NCI-H2196 (cell line): ENCODE measurements at regions not wholly inside any gene's neighbourhood (a gene's known extent, or its start where the extent isn't known, plus 50 kb on each side); places are given as distances from the start of the nearest gene placed in this dataset.
"Not testable (repeated sequence)": the region's sequence is repeated elsewhere in the genome, so short reads cannot be mapped to it uniquely, and the experiment has no call there.

Source experiments
- DNase-seq: peaks from one replicate; lab custom pipeline; 2025; ENCODE audit not compliant: unreplicated experiment; lab: John Stamatoyannopoulos, UW

DNA sequence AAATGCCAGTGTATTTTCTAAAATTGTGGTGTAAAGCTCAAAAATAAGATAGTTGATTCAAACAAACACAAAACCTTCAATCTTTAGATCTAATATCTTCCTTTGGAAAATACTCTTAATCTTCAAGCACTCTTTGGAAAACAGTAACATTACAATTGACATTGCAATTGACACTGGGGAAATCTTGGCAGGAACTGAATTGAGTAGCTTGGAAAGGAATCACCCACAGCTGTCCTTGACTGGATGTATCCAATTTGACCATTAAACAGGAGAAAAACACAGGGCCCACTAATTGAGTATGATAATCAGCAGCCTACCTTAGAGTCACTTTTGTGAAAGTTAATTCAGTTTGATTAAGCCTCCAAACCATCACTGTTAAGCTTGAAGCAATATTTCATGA lies 776.7 kb downstream of the DTWD2 start:
- no peak for DNase-seq

DNA sequence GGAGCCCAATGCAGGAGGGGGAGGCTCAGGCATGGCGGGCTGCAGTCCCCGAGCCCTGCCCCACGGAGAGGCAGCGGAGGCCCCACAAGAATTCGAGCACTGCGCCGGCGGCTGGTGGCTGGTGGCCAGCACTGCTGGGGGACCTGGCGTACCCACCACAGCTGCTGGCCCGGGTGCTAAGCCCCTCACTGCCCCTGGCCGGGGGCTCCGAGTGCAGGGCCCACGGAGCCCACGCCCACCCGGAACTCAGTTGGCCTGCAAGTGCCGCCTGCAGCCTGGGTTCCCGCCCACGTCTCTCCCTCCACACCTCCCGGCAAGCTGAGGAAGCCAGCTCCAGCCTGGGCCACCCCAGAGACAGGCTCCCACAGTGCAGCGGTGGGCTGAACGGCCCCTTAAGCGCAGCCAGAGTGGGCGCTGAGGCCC lies 780.3 kb downstream of the DTWD2 start:
- DNase-seq = no peak

DNA sequence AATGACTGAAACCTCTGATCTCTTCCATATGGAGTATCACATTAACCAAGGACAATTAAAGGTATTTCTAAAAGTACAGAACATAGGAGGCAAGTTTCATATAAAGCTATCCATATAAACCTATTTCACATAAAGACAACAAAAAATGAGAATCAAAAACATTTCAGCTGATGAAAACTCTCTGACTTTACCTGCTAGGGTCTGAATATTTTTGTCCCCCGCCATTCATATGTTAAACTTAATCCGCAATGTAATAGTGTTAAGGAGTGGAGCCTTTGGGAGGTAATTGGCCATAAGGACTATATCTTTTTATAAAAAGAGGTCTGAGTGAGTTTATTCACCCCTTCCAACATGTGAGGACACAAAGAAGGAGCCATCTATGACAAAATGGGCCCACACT lies 788.5 kb downstream of the DTWD2 start:
- DNase-seq = no peak

DNA sequence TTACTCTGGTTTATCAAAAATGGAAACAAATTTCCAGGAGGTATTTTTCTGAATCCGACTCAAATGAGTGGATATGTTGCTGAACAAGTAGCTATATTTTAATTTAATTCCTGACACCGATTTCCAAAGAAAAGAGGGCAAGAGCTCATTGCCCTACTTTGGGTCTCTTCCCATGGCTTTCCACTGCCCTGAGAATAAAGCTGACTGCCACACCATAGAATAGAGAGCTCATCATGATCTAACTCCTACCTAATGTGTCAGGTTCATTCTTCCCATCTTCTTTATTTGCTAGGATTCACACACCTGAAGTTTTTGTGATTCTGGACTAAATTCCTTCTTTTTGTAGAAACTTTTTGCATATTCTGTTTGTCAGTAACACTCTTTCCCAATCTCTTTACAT lies 792.1 kb downstream of the DTWD2 start:
- no peak for DNase-seq

DNA sequence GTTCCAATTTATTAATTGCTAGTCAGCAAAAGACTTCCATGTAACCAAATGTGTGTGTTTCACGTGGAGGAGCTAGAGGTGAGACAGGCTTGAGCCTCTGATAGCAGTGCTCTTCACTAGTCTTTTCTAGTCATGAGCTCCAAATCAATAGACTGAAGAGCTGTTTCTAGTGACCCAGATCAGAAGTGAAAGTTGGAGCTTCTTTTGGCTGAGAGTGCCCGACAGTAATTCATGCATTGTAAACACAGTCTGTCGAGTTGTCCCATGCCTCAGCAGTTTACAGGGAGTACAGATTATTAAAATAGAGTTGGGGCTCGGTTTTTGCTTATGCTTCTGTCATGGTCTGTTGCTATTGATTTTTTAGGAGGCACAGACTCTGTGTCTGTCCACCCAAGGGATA lies 793.1 kb downstream of the DTWD2 start:
- DNase-seq = no peak

DNA sequence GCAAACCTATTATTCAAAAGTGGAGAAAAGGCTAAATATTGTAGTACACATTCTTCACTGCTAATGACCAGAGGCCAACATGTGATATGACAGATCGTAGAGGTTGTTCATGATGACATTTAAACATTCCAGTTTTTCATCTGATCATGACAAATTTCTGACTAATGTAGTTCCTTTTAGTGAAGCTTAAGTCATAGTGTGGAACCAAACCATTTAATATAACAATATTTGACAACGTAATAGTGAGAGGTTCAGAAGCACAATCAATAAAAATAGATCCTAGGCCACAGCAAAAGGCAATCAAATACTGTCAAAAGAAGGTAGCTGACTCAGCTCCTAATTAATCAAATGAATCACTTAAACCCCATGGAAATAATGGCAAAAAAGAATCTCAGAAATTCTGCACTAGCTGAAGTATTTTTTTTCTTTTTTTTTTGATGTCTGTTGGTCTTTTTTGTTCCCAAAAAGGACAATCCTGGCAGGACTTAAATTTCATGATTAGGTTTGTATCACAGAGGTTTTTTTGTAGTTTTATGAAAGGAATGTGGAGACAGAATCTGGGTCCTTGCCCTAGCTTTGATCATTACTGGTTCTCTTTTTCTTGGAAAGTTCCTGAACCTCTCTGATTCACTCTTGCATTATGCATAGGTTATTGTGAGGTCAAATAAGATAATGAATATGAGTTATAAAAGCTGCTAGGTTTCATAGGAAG lies 795.0 kb downstream of the DTWD2 start:
- no peak for DNase-seq

DNA sequence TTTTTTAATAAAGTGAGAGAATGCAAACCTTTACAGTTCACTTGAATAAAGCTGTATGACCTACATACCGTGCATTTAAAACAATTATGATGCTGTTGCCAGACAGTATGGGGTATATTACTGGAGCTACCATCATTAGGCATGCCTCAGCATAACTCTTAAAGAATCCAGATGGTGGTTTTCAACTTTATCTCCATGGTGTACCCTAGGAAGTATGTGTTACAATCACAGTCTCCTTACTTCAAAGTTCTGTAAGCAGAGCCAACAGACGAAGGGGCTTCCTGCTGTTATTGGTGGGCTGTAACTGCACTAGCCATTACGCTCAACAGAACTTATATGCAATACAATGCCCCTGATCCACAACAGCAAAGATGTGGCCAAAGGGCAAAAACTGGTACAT lies 803.3 kb downstream of the DTWD2 start:
- no peak for DNase-seq

DNA sequence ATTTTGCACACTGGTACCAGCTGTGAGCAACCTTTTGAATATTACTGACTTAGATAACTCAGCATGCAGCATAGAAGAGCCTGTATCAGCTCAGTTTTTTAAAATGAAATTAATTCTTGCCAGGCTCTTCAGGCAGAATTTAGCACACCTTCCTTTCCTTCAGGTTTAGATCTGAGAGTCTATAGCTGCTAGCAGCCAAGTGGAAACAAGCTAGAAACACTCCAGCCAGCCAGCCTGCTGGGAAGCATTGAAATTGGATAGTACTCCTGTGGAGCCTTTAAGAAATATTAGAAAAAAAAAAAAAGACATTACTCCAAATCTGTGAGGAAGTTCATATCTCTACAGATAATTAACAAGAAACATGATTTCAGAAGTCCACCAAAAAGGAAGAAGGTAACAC lies 812.2 kb downstream of the DTWD2 start:
- no peak for DNase-seq

DNA sequence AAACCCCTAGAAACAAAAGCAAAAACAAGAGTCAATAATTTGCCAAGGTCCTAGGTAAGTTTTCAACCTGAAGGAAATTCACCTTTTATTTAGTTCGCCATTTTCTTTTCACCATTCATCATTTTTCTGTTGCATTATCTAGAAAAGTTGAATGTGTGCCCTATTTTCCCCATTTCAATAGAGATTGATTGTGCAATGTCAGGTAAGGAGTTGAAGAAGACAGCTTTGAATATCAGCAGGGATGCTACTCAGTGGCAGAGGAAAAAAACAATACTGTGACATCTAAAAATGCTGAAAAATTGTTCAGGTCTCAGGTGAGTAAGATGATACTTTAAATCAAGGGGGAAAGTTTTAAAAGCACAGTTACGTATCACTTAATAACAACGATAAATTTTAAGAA lies 813.7 kb downstream of the DTWD2 start:
- no peak for DNase-seq

DNA sequence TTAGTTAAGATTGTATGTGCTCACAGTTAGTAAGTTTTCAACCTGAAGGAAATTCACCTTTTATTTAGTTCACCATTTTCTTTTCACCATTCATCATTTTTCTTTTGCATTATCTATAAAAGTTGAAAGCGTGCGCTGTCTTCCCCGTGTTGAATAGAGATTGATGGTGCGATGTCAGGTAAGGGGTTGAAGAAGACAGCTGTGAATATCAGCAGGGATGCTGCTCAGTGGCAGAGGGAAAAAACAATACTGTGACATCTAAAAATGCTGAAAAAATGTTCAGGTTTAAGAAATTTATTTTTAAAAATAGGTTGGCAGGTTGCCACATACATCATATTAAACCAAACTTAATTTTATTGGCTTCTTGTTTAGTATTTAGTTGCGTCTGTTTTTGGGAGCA lies 815.0 kb downstream of the DTWD2 start:
- no peak for DNase-seq

DNA sequence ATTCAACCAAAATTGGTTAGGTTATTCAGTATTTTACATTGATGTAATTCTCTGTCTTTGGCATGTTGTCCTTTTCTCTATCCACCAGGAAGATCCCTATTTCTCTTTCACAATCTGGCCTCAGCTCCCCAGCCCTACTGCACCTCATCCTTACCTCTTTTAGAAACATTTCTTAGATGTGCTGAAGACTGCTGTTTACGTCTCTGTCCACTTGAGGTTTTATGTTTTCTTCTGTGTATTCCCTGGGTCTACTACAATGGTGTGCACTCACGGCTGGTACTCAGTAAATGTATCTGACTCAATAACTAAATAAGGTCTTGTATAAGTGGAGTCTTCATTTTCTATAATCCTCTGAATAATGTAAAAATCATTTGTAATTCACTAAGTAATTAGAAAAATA lies 822.7 kb downstream of the DTWD2 start:
- no peak for DNase-seq

DNA sequence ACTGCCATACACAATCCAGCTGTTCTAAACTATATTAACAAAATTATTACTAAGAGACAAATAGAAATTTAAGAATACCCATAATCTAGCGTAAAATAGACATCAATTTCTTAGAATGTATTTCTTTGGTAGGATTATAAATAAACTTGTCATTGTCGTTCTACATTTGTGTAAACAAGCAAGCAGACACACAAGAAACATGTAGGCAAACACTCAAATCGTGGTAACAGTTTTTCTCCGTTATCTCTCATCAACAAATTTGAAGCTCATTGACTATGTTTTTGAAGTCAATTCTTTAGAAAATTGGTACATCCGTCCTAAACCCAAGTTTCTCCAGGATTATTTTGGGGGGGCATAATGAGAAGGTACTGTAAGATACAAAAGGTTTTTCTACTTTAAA lies 832.2 kb downstream of the DTWD2 start:
- no peak for DNase-seq

DNA sequence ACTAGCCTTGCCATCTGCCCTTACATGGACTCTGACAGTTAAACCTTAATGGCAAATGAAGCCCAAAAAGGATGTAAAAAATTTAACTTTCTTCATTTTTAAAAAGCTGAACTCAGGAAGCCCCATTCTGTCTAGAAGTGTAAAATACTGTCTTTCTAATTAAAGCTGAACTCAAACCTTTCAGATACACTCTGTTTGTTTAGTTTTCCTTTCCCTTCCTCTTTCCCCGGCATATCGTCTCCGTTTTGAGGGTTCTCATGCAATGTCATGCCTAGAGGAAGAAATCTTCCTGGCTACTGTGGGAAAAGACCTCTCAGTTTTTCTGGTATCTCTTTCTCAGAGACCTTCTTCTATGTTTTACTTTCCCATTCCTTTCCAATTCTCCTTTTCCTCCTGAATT lies 841.5 kb downstream of the DTWD2 start:
- no peak for DNase-seq

DNA sequence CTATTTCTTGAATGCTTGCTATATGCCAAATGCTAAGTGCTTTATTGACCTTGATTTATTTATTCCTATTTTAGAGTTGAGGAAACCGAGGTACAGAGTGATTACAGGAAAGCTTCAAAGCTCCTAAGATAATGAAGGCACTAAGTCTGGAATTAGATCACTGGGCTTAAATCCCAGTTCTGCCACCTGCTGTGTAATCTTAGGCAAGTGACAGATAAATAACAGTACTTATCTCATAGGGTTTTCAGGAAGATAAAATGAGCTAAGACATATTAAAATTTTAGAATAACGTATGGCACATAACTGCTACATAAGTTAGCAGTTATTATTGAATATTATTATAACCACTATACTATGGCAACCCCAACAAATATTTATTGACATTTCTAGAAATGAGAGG lies 843.8 kb downstream of the DTWD2 start:
- no peak for DNase-seq

DNA sequence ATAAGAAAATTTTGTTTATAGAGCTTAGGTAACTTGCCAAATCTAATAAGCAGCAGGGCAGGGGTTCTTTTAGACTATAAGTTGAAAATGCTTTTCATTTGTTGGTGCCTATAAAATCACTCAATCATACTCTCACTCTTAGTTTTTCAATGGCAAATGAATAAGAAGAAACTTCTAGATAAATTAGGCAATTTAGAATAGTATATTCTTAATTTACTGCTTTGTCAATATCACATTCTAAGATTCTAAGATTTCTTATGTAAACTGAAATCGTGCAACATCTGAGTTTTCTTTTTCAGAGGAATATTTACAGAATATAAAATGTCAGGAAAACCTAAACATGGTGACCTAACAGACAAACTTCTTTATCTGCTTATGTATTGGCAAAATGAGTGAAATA lies 849.0 kb downstream of the DTWD2 start:
- DNase-seq = no peak

DNA sequence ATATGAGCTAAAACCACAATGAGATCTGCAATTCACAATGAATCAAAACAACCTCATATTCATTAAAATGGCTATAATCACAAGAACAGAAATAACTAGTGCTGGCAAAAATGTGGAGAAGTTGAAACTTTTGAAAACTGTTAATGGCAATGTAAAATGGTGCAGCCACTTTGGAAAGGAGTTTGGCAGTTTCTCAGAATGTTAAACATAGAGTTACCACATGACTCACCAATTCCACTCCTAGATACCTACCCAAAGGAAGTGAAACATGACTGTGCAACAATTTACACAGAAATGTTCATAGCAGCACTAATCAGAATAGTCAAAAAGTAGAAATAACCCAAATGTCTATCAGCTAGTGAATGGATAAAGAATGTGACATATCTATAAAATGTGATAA lies 862.2 kb downstream of the DTWD2 start:
- DNase-seq = no peak

DNA sequence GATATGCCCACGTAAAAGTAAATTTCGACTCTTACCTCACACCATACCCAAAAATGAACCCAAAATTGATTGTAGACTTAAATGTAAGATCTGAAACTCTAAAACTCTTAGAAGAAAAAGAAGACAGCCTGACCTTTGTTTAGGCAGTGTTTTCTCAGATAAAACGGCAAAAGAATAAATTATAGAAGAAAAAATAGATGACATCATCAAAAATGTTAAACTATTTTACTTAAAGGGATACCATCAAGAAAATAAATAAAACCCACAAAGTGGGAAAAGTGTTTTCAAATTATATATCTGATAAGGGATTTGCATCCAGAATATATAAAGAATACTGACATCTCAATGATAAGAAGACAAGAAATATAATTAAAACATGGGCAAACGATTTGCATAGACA lies 862.7 kb downstream of the DTWD2 start:
- no peak for DNase-seq

DNA sequence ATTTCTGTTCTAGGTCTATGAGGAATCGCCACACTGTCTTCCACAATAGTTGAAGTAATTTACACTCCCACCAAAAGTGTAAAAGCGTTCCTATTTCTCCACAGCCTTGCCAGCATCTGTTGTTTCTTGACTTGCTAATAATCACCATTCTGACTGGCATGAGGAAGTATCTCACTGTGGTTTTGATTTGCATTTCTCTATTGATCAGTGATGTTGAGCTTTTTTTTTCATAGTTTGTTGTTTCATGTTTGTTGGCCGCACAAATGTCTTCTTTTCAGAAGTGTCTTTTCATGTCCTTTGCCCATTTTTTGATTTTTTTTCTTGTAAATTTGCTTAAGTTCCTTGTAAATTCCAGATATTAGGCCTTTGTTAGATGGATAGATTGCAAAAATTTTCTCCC lies 867.1 kb downstream of the DTWD2 start:
- no peak for DNase-seq

DNA sequence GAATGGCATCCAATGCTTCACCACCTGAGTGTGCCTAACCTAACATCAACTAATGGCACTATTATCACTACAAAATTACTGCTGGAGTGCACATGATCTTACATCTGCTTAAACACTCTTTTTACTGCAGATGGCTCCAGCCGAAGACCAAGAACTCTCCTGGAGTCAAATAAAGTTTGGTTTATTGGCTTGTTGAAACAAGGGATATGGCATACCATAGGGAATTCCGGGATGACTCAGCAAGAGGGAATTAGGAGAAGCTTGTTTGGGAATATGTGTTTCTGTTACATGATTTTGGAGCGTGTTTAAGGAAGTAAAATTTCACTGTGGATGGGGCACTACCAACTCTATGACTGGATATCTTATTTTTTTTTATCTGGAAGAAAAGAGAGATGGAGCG lies 872.6 kb downstream of the DTWD2 start:
- no peak for DNase-seq

DNA sequence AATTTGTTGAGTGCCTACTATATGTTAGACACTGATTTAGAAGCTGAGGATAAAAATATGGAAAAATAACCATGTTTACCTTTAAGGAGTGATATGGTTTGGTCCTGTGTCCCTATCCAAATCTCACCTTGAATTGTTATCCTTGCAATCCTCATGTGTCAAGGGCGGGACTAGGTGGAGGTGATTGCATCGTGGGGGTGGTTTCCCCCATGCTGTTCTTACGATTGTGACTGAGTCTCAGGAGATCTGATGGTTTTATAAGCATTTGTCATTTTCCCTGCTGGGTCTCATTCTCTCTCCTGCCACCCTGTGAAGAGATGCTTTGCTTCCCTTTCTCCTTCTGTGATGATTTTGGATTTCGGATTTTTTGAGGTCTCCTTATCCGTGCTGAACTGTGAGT lies 876.4 kb downstream of the DTWD2 start:
- no peak for DNase-seq

DNA sequence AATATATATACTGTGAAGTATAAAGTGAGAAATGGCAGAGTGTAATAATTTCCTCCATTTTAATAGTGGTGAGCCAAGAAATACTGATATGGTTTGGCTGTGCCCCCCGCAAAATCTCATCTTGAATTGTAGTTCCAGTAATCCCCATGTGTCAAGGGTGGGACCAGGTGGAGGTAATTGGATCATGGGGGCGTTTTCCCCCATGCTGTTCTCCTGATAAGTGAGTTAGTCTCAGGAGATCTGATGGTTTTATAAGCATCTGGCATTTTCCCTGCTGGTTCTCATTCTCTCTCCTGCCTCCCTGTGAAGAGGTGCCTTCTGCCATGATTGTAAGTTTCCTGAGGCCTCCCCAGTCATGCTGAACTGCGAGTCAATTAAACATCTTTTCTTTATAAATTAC lies 881.1 kb downstream of the DTWD2 start:
- DNase-seq = not testable (repeated sequence)

DNA sequence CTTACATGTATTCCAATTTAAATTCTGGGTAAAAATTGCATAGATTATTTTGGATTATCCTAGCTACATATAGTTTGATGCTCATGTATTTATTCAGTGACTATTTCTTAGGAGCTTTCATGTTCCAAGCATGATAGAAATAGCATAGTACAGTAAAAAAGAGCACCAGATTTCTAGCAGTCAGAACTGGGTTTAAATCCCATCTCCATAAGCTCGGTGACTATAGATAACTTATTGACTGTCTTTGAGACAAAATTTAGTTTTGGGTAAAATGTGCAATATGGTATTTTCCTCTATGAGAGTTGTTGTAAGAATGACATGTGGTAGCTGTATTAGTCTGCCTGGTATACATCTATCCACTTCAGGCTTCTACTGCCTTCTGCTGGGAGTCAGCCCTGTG lies 889.6 kb downstream of the DTWD2 start:
- DNase-seq = no peak

DNA sequence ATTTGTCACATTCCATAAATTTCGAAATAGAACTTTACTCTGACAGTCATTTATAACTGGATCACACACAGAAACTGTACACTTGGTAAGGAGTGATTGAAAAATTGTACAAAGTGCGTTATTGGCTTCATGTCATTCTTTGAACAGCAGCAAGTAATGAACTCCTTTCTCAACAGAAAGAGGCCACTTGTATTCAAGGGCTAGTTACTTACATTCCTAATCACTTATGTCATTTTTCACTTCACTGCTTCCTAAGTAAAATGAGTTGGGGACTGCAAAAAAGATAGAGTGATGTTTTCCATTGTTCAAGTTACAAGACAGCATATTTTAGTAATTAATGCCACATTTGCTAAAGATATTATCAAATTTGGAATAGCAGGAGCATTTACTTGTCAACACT lies 893.2 kb downstream of the DTWD2 start:
- DNase-seq = no peak

DNA sequence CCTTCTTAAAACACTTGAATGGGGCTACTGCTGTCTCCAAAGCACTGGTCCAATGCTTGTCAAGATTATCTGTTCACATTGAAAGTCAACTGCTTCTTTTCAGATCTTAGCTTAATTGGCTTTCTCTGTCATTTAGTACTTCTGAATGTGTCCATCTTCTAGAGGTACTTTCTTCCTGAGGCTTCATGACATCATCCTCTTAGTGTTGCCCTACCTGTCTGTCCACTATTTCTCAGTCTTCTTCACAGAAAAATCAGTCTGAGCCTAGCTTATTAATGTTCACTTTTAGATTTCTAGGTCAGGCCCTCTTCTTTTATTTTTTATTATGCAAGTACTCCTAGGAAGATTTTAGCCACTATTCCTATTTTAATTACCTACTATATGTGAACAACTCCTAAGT lies 899.9 kb downstream of the DTWD2 start:
- no peak for DNase-seq
